Lung (tissue), 11 donors: ENCODE measurements at regions not wholly inside any gene's neighbourhood (a gene's known extent, or its start where the extent isn't known, plus 50 kb on each side); places are given as distances from the start of the nearest gene placed in this dataset.

Experiments used
- ATAC-seq: fragments of 200-7000 bp; cut with Tn5 transposase; one replicate; pipeline ENCODE4 v1.9.1; 2020; ENCODE audit warnings: moderate number of reproducible peaks; ENCODE audit not compliant: insufficient read depth, low FRiP score
- DNase-seq, 3 donors: peaks; one replicate each; pipeline ENCODE4 v3.0.0-alpha.2; 2013 to 2017
- H3K27ac ChIP-seq, 2 donors: one replicate each; pipeline ENCODE4 v1.5.1; 2013; ENCODE audit warnings: mild to moderate bottlenecking in 2 of 2, moderate library complexity in 2 of 2, control low read depth in 1 of 2, inconsistent platforms in 1 of 2, low read depth in 1 of 2, low read length in 1 of 2
- H3K27me3 ChIP-seq, 3 donors: one replicate each; pipeline ENCODE4 v1.5.1; 2013; ENCODE audit warnings: low read length in 2 of 3; ENCODE audit not compliant: control insufficient read depth in 3 of 3, insufficient read depth in 3 of 3
- H3K36me3 ChIP-seq, 4 donors: one replicate each; pipeline ENCODE4 v1.5.1; 2013; ENCODE audit warnings: low read length in 4 of 4, mild to moderate bottlenecking in 1 of 4, moderate library complexity in 1 of 4; ENCODE audit not compliant: control insufficient read depth in 4 of 4, insufficient read depth in 4 of 4
- H3K4me1 ChIP-seq, 5 donors: one replicate each; pipeline ENCODE4 v1.5.1; 2013; ENCODE audit warnings: low read length in 5 of 5, mild to moderate bottlenecking in 2 of 5, moderate library complexity in 1 of 5; ENCODE audit not compliant: control insufficient read depth in 5 of 5, insufficient read depth in 5 of 5
- H3K4me3 ChIP-seq: one replicate; pipeline ENCODE4 v1.5.1; 2013; ENCODE audit warnings: mild to moderate bottlenecking, control low read depth, moderate library complexity
- H3K9ac ChIP-seq, 2 donors: one replicate each; pipeline ENCODE4 v1.5.1; 2013; ENCODE audit warnings: low read length in 2 of 2, control low read depth in 1 of 2; ENCODE audit not compliant: insufficient read depth in 1 of 2
- H3K9me3 ChIP-seq, 4 donors: one replicate each; pipeline ENCODE4 v1.5.1; 2013; ENCODE audit warnings: low read length in 3 of 4, mild to moderate bottlenecking in 1 of 4, moderate library complexity in 1 of 4; ENCODE audit not compliant: control insufficient read depth in 4 of 4, insufficient read depth in 3 of 4
- CTCF ChIP-seq: IDR thresholded peaks from 2 replicates; pipeline ENCODE4 v1.5.1; 2012; ENCODE audit warnings: mild to moderate bottlenecking; ENCODE audit errors: control extremely low read depth, extremely low read depth
- WGBS, 2 donors: extraction: QIAGEN DNeasy Blood & Tissue Kit; methylation state at CpG; one replicate each; pipeline ENCODE4 v1.1.7; 2013; 5-methylcytosine and 5-hydroxymethylcytosine counted together
- donor health status: control.
- donor health status: control.
- donor health status: Bipolar disorder and iron deficiency.
- donor health status: healthy.
- donor health status: DM: yes; HTN: yes; CAD: no.

GRCh38 chr9:80498001-80498555 lies 926.3 kb downstream of the TLE4 start:
- Histone ChIP-seq H3K9me3 (no peaks in the 10 kb centered on the region), H3K4me1 (peaks cover 0 to 10% (median 0%) of the 10 kb centered on the region in 5 donors), H3K4me3 (no peak overlapping the region), H3K9ac (no peak overlapping the region), H3K36me3 (no peaks in the 10 kb centered on the region), H3K27ac (no peak overlapping the region), H3K27me3 (no peaks in the 10 kb centered on the region)
- DNase-seq (no peak), ATAC-seq (no peak)
- 76 to 79% methylated on average over 6 of the region's 6 CpGs for WGBS, 2 donors
- no peak for TF ChIP-seq CTCF

- TF ChIP-seq CTCF, result no peak
- H3K9me3 ChIP-seq, result no peaks in the 10 kb centered on the region
- peaks cover 0 to 5% (median 0%) of the 10 kb centered on the region in 5 donors for H3K4me1 ChIP-seq
- H3K27ac ChIP-seq, result no peak overlapping the region
- H3K4me3 ChIP-seq, result no peak overlapping the region
- no peaks in the 10 kb centered on the region for H3K27me3 ChIP-seq
- H3K36me3 ChIP-seq, result no peaks in the 10 kb centered on the region
- no peak for ATAC-seq
- DNase-seq, result no peak
- WGBS, 2 donors, result 77 to 83% methylated on average over 12 of the region's 12 CpGs
- H3K9ac ChIP-seq, result no peak overlapping the region
Measured at GRCh38 chr9:80496901-80497556, 925.3 kb downstream of the TLE4 start.

GRCh38 chr9:80493258-80493657 lies 921.5 kb downstream of the TLE4 start:
- no peak for DNase-seq
- ATAC-seq, result no peak
- no peak overlapping the region for H3K9ac ChIP-seq
- peaks cover 0 to 6% (median 0%) of the 10 kb centered on the region in 5 donors for H3K4me1 ChIP-seq
- H3K36me3 ChIP-seq, result no peaks in the 10 kb centered on the region
- H3K27ac ChIP-seq, result no peak overlapping the region
- H3K4me3 ChIP-seq, result no peak overlapping the region
- no peaks in the 10 kb centered on the region for H3K27me3 ChIP-seq
- no peaks in the 10 kb centered on the region for H3K9me3 ChIP-seq
- no peak for TF ChIP-seq CTCF
